Fibroblast of skin of scalp (primary cell): ENCODE measurements at regions not wholly inside any gene's neighbourhood (a gene's known extent, or its start where the extent isn't known, plus 50 kb on each side); places are given as distances from the start of the nearest gene placed in this dataset.
A peak's percentile ranks its signal among the peaks of the same experiment; 100 is the strongest.

Experiments
- DNase-seq: peaks from one replicate; pipeline ENCODE4 v3.0.0-alpha.2; 2013

GRCh38 chr15:31245756-31246155 lies 80.9 kb upstream of the KLF13 start:
- DNase-seq: peak; percentile 41

DNA sequence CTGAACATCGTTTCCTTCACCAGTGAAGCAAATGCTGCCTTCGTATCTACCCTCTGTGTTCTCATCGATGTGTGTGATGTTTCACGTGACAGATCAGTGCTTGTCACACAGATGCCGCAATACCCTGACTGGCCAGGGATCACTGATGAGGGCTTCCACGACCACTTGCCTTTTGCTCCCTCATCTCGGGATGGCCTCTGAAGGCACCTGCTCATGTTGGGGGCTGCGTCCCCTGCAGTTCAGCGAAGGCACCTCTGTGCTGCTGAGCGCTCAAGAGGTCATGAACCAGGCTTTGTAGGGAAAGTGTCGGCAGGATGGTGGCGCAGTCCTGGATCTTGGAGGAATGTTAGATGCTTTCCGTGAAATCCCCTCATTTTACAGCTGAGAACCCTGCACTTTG lies 79.2 kb upstream of the KLF13 start:
- no peak for DNase-seq

DNA sequence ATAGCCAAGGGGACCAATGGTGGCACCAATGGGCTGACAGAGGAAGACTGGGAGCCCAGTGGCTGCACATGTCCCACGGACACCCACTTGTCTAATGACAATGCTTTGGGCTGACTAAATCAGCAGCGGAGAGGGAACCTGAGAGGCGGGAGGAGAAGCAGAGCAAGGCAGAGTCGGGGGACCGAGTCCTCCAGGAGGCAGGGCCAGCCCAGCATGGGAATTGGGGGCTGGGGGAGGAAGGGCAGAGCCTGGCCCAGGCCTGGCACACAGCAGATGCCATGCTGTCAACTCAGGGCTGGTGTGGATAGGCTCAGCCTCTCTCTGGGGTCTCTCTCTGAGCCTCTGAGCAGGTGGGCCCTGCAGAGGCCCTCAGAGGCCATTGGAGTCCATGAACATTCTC lies 78.4 kb upstream of the KLF13 start:
- DNase-seq: no peak

- no peak for DNase-seq
These were observed 77.7 kb upstream of the KLF13 start for GRCh38 chr15:31248951-31249350.

- no peak for DNase-seq
These were observed 76.6 kb upstream of the KLF13 start for GRCh38 chr15:31250033-31250432.

DNA sequence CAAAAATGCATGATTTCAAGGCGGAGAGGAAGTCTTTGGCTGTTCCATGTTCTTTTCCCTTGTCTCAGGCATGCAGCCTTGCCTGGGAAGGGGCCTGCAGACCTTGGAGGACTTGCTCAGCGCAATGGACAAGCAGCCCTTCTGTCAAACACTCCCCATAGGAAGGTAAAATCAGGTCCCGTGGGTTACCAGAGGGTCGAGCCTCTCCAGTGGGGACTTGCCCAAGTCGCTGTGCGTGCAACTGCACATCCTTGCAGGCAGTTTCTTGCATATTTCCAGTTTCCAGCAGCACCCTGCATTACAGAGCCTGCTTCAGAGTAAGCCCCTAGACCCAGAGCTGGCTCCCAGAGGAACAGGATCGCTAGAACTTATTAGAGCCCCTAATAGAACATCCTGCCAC lies 75.5 kb upstream of the KLF13 start:
- DNase-seq: no peak

- peak; percentile 15 for DNase-seq
These were observed 74.4 kb upstream of the KLF13 start for GRCh38 chr15:31252171-31252785.

GRCh38 chr15:31254431-31255175 lies 72.0 kb upstream of the KLF13 start:
- peak; percentile 86 for DNase-seq

DNA sequence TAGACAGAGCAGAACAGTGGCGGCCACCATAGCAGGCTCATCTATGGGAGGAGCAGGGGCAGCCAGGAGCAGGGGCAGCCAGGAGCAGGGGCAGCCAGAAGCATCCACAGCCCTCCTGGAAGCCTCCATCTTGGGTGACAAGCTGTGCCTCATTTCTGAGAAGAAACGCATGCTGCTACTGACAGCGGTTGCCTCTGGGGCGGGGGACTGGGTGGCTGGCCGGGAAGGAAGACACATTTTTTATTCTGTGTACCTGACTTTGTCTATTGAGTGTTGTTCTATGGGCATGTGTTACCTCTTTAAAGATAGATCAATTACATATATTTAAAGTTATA lies 71.5 kb upstream of the KLF13 start:
- no peak for DNase-seq

DNA sequence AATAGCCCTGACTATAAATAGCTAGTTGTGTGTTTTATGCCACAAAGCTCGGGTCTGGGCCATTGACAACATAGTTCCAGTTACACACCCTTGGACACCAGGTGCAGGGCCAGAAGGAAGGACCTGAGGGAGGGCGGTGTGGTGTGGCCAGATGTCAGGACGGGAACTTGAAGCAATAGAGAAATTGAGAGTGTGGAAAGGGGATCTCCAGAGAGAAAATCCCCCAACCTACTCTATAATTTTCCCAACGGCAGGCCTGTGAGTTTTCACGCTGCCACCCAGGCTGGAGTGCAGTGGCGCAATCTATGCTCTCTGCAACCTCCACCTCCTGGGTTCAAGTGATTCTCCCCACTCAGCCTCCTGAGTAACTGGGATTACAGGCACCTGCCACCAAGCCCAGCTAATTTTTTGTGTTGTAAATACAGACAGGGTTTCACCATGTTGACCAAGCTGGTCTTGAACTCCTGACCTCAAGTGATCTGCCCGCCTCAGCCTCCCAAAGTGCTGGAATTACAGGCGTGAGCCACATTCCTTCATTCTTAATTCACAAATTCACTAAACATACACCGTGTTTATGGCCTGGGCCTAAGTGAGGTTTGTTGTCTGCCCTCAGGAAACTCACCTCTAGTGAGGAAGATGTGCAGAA lies 70.8 kb upstream of the KLF13 start:
- no peak for DNase-seq

- DNase-seq: no peak
These were observed 70.0 kb upstream of the KLF13 start for GRCh38 chr15:31256378-31257265.

GRCh38 chr15:31257286-31257685 lies 69.3 kb upstream of the KLF13 start:
- DNase-seq: no peak

- DNase-seq: no peak
These were observed 68.4 kb upstream of the KLF13 start for GRCh38 chr15:31258260-31258659.

DNA sequence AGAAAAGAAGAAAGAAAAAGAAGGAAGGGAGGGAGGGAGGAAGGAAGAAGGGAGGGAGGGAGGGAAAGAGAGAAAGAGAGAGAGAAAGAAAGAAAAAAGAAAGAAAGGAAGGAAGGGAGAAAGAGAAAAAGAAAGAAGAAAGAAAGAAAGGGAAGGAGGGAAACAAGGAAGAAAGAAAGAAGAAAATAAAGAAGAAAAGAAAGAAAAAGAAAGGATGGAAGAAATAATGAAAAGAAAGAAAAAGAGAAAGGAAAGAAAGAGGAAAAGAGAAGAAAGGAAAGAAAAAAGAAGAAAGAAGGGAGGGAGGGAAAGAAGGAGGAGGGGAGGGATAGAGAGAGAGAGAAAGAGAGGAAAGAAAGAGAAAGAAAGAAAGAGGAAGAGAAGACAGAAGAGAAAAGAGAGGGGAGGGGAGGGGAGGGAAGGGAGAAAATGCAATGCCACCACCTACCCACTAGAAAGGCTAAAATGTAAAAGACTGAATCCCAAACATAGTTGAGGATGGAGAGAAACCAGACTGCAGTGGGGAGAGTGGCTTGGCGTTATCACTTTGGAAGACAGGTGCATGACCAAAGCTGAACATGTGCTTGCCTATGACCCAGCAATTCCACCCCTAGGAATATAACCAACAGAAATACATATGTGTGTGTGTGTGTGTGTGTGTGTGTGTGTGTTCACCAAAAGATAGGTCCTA lies 66.9 kb upstream of the KLF13 start:
- DNase-seq: no peak

GRCh38 chr15:31260646-31261265 lies 65.9 kb upstream of the KLF13 start:
- no peak for DNase-seq

GRCh38 chr15:31261266-31262142 lies 65.1 kb upstream of the KLF13 start:
- DNase-seq: no peak

DNA sequence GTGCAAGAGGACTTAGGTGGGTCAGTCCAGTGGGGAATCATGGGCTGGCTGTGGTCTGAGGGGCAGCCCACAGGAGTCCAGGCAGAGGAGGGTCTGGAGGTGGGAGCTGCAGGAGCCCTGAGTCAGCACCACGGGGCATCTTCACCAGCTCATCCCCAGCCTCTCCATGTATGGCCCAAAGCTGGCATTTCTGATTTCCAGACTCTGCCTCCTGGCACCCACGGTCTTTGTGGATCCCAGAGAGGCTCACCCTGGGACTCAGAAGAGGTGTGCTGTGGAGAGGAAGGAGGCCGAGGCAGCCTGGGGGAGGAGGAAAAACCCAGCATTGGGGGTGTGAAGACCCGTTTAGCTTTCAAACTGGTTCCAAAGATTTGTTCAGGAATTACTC lies 64.5 kb upstream of the KLF13 start:
- no peak for DNase-seq

DNA sequence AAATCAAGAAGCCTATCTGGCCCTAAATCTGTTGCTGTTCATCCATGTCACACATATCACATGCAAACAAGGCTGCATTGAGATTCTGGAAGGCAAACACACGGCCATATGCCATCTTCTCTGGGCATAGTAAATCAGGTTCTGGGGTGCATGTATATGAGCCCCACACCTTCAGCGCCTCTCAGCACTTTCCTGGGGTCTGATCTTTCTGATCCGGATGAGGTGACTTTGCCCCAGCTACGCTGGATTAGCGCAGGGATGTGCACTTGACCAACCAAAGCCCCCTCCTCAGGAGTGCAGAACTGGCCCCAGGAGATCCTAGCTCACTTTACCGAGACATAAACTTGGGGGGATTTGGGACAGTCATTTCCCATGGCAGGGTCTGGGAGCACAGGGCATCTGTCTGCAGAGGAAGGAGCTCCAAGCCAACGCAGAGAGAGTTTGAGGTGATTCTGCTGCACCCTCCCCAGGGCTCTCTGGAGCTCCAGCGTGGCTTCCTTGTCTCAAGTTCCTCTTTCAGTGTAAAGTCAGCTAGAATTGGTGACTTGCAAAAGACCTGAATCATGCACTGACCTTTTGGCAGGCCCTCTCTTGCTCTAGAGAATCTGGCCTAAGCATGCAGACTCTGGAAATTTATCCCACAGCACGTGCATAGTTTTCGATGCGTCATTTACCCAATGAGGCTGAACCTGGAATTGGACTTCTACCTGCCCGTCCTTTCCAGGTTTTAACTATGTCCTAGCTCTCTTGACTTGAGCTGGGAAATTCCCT lies 63.5 kb upstream of the KLF13 start:
- DNase-seq: no peak

DNA sequence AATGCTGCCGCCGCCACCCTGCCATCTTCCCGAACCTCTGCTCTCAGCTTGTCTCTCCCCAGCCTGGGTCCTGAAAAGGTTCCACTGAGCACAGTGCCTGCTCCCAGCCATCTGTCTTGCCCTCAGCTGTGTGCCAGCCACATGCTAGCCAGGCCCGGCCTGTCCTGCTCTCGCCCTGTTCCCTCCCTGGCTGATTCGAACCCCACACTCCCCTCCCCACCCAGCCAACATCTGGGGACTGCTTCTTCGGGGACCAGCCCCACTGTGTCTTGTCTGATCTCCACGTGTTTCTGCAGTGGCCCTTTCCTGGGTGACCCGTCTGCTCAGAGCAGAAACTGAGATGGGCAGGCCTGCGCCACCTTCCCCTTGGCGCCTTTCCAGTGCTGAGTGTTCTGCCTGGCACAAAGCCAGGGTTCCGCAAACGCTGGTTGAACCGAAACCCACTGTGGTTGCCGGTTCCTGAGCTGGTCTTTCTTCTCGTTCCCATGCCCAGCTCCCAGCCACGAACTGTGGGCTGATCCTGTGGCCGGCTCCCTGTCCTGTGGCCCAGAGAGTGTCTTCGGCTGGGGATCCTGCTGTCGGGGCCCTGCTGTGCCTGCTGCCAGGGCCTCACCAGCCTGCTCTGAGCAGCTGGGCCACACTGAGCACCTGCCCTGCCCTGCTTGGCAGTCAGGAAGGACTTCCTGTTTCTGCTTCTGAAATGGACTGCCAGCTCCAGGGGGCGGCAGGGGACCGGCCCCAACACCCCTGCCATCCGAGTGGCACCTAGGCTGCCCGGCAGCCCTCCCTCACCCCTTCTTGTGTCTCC lies 62.7 kb upstream of the KLF13 start:
- no peak for DNase-seq
